ELF-1 (cell line): ENCODE measurements at regions not wholly inside any gene's neighbourhood (a gene's known extent, or its start where the extent isn't known, plus 50 kb on each side); places are given as distances from the start of the nearest gene placed in this dataset.

ENCODE experiments used
- DNase-seq: peaks from one replicate; pipeline ENCODE4 v3.0.0-alpha.2; 2016; ENCODE audit warnings: low read depth, low spot score

GRCh38 chr13:29955137-29955650, 104.8 kb upstream of the UBL3 start:
- DNase-seq = no peak

- DNase-seq = no peak
Observed at GRCh38 chr13:29954082-29955028, 103.9 kb upstream of the UBL3 start.

- DNase-seq = no peak
Observed at GRCh38 chr13:29953542-29953941, 103.1 kb upstream of the UBL3 start.

- no peak for DNase-seq
Observed at GRCh38 chr13:29952245-29952644, 101.8 kb upstream of the UBL3 start.

- DNase-seq = no peak
Observed at GRCh38 chr13:29948791-29949190, 98.4 kb upstream of the UBL3 start.

- DNase-seq = no peak
Observed at GRCh38 chr13:29948244-29948643, 97.8 kb upstream of the UBL3 start.

GRCh38 chr13:29947839-29948238, 97.4 kb upstream of the UBL3 start:
- no peak for DNase-seq

- DNase-seq = no peak
Observed at GRCh38 chr13:29946093-29946492, 95.7 kb upstream of the UBL3 start.

- no peak for DNase-seq
Observed at GRCh38 chr13:29943686-29944085, 93.3 kb upstream of the UBL3 start.

GRCh38 chr13:29943273-29943672, 92.9 kb upstream of the UBL3 start:
- no peak for DNase-seq

GRCh38 chr13:29940715-29941114, 90.3 kb upstream of the UBL3 start:
- DNase-seq = no peak

- no peak for DNase-seq
Observed at GRCh38 chr13:29939158-29939557, 88.7 kb upstream of the UBL3 start.

- no peak for DNase-seq
Observed at GRCh38 chr13:29937841-29938240, 87.4 kb upstream of the UBL3 start.

- DNase-seq = no peak
Observed at GRCh38 chr13:29937379-29937778, 87.0 kb upstream of the UBL3 start.

GRCh38 chr13:29936956-29937355, 86.5 kb upstream of the UBL3 start:
- no peak for DNase-seq

GRCh38 chr13:29936051-29936813, 85.8 kb upstream of the UBL3 start:
- DNase-seq = no peak

GRCh38 chr13:29935309-29935981, 85.0 kb upstream of the UBL3 start:
- no peak for DNase-seq

GRCh38 chr13:29934531-29935308, 84.3 kb upstream of the UBL3 start:
- DNase-seq = no peak

GRCh38 chr13:29933401-29933800, 83.0 kb upstream of the UBL3 start:
- no peak for DNase-seq

- DNase-seq = no peak
Observed at GRCh38 chr13:29931696-29932095, 81.3 kb upstream of the UBL3 start.
